ENCODE measurements at regions not wholly inside any gene's neighbourhood (a gene's known extent, or its start where the extent isn't known, plus 50 kb on each side); places are given as distances from the start of the nearest gene placed in this dataset.
A peak's percentile ranks its signal among the peaks of the same experiment; 100 is the strongest.
"Not testable (repeated sequence)": the region's sequence is repeated elsewhere in the genome, so short reads cannot be mapped to it uniquely, and the experiment has no call there.

- DNase-seq: peak; percentile 32
Measured at GRCh38 chr20:30811885-30812671, 445.4 kb upstream of the DEFB115 start.

DNA sequence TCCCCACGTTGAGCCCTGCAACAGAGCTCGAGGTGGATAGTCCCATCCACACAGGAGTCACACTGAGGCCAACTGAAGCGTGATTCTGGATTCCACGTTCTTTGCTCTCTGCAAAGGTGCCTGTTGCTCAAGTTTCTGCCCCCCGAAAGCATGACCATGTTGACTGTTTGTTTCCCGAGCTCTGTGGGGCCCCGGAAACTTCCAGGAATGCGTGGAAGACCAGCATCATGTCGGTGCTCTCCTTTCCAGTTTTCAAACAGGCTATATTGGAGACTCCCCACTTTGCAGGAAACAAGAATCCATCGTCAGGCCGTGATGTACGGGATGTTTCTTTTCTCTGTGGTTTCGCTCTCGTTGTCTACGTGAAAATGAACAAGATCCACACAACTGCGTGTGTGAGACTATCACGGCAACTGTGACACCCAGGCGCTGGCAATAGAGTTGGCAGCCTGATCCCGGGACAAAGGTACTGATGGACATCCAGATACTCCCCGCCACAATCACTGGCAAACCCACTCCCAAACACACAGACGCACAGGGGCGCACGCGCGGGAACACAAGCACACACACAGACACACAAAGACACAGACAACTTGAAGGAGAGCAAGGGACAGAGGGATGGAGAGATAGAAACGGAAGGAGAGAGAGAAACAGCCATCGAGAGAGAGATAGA lies 444.6 kb upstream of the DEFB115 start:
- DNase-seq: no peak

DNA sequence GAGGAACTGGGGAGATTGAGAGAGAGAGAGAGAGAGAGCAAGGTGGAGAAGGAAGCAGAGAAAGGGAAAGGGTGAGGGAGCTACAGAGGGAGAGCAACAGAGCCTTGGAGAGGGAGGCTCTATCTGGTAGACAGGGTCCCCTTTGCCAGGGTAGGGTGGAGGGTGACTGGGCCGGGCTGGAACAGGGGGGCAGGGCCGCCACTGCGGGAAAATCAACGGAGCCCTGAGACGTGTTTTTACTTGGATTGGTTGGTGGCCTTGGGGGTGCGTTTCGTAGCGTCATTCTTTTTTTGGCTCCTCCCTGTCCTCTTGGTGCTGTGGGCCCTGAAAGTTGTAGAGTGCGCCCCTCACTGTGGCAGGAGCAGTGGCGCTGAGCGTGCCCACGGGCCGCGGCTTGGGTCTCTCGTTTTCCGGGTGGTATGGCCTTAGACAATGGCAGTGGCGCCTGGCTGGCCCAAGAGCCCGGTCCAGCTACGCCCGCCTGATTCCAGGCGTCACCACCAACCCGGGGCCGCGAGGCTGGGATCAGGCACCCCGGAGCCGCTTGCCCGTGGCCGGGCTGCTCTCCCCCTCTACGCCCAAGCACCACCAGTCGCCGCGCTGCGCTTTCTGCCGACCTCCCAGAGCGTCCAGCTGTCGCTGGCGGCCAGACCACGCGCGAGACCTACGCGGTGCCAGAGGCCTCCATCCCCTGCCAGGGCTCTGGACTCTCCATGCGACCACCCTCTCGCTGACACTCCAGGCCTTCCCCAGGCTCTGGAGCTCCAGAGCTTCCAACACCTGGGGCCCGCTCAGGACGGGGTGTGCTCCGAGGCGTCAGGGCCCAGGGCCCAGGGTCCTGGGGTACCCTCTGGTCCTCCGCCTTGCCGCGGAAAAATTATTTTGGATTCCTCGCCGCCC lies 443.8 kb upstream of the DEFB115 start:
- not testable (repeated sequence) for DNase-seq

DNA sequence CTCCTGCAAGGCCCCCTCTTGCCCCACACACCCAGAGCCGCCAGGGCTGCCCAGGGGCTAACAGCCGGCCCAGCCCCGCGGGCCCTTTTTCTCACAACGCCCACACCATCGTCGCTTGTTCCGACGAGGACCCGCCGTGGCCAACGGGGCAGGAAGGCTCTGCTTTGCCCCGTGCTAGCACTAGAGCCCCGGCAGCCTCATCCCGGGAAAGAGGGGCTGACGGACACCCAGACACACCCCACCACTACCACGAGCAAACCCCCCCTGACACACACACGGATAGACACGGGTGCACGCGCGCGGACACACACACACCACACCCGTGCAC lies 443.2 kb upstream of the DEFB115 start:
- not testable (repeated sequence) for DNase-seq

GRCh38 chr20:30815027-30815576 lies 442.4 kb upstream of the DEFB115 start:
- DNase-seq: not testable (repeated sequence)

GRCh38 chr20:30815577-30816181 lies 441.8 kb upstream of the DEFB115 start:
- no peak for DNase-seq

DNA sequence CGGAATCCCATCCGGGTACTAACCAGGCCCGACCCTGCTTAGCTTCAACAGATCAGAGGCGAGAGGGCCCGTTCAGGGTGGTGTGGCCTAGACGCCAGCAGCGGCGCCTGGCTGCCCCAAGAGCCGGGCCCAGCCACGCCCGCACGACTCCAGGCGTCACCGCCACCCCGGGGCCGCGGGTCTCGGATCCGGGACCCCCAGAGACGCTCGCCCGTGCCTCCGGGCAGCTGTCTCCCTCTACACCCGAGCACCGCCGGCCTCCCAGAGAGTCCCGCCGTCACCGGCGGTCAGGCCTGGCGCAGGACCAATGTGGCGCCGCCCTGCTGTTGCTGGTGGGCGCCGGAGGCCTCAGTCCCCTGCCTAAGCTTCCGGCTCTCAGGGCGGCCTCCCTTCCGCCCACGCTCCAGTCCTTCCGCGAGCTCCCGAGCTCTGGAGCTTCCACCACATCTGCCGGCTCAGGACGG lies 441.2 kb upstream of the DEFB115 start:
- DNase-seq: no peak

GRCh38 chr20:30821615-30822014 lies 435.8 kb upstream of the DEFB115 start:
- DNase-seq: not testable (repeated sequence)

DNA sequence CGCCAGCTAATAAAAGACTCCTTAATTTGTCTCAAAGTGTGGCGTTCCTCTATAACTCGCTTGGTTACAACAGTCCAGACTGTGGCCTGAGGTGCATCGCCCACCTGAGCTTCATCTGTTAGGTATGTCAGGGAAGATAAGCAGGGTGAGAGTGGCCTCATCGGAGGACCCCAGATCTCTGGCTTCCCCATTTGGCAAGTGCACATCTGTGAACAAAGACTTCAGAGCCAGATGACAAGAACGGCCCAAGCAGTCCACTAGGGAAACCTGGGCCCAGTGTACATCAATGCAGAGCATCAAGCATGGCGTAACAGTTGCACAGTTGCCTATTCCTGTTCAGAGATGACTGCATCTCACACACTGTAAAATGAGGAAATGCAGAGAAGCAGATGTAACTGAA lies 432.8 kb upstream of the DEFB115 start:
- not testable (repeated sequence) for DNase-seq

DNA sequence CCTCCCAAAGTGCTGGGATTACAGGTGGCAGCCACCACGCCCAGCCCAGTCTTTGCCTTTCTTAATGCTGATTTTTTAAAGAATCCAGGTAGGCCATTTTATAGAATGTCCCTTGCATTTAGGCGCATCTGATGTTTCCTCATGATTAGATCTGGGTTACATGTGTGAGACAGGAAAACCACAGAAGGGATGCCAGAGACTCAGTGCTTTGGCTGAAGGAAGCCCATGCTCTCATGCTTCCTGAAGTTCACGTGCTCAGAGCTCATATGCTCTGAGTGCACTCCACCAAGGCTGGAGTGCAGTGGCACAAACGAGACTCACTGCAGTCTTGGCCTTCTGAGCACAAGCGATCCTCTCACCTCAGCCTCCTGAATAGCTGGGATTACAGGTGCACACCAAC lies 411.5 kb upstream of the DEFB115 start:
- not testable (repeated sequence) for DNase-seq

DNA sequence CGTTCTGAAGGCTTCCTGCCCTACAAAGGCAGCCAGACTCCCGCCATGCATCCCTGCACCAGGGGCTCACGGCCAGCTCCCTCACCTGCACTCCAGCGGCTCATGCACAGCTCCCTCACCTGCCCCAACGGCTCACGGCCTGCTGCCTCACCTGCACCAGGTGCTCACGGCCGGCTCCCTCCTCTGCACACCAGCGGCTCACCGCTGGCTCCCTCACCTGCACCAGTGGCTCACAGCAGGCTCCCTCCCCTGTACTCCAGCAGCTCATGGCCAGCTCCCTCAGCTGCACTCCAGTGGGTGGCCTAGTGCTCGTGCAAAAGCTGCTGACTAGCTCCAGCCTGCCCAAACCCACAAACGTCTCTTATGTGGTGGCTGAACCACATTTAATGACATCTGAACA lies 389.2 kb upstream of the DEFB115 start:
- DNase-seq: not testable (repeated sequence)

GRCh38 chr20:30871127-30871526 lies 386.3 kb upstream of the DEFB115 start:
- not testable (repeated sequence) for DNase-seq

DNA sequence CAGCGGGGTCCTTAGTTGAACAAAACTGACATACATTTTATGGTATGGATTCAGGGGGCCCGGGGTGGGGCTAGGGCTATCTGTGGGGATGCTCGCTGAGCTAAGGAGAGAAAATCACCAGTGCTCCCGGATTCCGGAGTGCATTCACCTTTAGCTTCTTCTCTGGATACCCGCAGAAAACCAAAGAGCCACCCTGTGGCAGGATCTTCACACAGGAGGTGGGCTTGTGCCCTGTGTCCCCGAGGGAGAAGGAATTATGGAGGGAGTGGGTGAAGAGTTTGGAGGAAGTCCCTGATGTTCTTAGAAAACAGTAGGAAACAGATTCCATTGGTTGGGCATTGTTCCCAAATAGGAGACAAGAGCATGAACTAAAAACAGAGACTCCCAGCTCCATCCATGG lies 385.2 kb upstream of the DEFB115 start:
- DNase-seq: not testable (repeated sequence)

DNA sequence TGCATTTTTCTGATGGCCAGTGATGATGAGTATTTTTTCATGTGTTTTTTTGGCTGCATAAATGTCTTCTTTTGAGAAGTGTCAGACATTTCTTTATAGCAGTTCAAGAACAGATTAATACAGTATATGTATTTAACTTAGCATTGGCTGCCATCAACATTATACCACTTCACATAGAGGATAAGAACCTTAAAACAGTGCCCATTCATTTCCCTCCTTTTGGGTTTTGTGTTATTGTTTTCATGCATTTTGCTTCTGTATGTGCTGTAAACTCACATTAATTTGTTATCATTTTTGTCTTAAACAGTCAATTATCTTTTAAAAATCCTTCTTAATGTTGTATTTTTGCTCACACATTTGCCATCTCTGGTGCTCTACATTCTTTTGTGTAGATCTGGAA lies 381.6 kb upstream of the DEFB115 start:
- not testable (repeated sequence) for DNase-seq

DNA sequence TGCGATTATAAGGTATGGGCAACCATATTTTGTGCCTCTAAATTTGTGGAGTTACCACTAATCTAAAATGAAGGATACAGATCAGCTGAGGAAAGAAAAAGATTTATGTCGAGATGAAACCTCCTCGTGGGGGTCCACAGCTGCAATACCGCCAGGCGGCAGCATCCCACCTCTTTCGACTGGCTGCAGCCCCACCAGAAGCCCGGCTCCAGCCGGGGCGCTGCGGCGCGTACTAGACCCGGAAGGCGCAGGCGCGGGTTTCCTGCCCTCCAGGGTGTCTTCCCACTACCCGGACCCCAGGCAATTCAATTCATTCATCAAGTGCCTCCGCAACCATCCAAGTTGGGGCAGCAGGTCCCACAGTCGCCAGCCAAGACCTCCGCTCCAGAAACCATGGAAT lies 366.1 kb upstream of the DEFB115 start:
- not testable (repeated sequence) for DNase-seq

DNA sequence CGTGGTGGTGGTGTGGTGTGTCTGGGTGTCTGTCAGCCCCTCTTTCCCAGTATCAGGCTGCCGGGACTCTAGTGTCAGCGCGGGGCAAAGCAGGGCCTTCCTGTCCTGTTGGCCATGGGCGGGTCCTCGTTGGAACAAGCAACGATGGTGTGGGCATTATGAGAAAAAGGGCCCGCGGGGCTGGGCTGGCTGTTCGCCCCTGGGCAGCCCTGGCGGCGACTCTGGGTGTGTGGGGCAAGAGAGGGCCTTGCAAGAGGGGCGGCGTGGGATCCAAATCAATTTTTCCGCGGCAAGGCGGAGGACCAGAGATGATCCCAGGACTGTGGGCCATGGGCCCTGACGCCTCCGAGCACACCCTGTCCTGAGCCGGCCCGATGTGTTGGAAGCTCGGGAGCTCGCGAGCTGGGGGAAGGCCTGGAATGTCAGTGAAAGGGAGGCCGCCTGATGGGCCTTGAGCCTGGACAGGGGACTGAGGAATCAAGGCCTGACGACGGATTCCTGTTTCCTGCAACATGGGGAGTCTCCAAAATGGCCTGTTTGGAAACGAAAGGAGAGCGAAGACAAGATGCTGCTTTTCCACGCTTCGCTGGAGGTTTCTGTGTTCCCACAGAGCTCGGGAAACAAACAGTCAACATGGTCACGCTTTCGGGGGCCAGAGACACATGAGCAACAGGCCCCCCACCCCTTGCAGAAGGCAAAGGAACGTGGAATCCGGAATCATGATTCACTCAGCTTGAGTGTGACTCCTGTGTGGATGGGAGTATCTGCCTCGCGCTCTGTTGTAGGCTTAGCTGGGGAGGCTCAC lies 364.7 kb upstream of the DEFB115 start:
- no peak for DNase-seq

DNA sequence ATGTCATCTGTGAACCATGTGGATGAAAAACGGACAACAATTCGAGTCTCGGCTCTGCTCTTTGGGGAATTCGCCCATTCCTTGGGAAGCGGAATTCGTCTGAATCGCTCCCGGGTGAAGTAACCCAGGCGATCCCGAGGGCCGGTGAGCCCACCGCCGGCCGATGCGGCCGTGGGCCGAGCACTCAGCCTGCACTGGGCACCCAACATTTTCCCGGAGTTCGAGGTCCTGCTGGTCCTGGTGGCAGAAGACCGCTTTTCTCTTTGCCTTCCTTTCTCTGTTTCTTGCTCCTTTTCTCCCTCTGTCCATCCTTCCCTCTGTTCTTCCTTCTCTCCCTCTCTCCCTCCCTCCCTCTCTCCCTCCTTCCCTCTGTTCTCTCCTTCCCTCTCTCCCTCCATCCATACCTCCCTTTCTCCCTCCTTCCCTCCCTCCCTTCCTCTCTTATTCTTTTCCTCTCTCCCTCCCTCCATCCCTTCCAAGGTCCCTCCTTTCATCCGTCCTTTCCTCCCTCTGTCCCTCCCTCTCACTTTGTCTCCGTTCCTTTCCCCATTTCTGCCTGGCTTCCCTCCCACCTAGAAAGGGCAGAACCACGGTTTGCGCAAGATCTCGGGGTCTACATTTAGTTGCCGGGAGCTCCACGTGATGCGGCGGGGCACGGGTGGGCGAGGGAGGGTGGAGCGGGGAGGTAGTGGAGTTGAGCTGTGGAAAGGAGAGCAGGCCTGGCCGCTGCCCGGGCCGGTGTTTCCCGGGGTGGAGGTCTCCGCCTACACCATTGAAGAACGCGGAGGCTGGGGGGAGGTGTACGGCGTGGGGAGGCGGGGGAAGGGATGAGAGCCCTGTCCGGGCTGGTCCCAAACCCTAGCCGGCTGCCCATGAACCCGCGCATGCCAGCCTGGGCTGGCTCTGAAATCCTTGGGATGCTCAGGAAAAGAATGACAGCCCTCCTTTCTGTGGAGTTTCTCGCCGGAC lies 363.8 kb upstream of the DEFB115 start:
- not testable (repeated sequence) for DNase-seq

DNA sequence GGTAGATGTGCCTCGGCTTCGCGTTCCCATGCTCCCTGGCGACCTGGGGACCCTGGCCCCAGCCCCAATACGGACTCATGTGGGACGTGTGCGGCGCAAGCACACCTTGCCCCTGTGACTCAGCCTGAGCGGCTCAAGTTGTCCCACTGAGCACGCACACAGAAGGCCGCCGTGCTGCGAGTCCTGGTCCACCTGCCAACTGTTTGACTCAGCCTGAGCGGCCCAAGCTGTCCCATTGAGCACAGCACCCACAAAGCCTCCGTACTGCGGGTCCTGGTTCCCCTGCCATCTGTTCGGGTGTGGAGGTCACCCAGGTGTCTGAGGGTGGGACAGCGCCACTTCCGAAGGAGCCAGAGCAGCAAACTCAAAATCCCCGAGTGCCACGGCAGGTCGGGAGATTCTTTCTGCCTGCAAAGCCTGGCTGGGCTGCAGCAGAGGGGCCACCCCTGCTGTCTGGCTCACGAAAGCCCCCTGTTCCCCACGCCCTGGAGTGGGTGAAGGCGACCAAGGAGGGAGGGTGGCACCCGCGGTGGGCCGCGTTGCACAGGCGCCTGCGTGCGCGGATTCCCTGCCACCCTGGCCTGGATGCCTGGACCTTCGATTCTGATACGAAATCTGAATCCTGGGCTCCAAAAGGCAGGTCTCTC lies 362.6 kb upstream of the DEFB115 start:
- DNase-seq: not testable (repeated sequence)

DNA sequence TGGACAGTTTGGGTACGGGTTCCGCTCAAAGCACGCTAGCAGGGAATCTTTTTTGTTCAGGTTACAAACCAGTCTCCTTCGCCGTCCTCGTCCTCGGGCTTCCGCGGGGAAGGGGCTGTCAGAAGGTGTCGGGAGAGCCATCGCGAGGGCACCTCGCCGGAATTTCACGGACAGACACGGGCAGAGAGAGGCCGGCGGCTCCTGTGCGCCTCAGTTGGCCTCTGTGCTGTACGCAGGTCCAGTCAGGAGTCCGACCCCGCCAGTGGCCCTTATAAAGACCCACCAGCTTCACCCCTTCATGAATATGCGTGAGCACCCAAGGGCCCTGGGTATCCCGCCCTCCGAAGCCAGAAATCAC lies 362.1 kb upstream of the DEFB115 start:
- DNase-seq: not testable (repeated sequence)

All from retina (tissue), 1 donor.